G401.6 (cell line): ENCODE measurements at regions not wholly inside any gene's neighbourhood (a gene's known extent, or its start where the extent isn't known, plus 50 kb on each side); places are given as distances from the start of the nearest gene placed in this dataset.

Experiments
- FAIRE-seq: peaks from 2 replicates; lab custom pipeline; 2012; peaks lifted over from hg19 to GRCh38; lab: Jason Lieb, UNC

DNA sequence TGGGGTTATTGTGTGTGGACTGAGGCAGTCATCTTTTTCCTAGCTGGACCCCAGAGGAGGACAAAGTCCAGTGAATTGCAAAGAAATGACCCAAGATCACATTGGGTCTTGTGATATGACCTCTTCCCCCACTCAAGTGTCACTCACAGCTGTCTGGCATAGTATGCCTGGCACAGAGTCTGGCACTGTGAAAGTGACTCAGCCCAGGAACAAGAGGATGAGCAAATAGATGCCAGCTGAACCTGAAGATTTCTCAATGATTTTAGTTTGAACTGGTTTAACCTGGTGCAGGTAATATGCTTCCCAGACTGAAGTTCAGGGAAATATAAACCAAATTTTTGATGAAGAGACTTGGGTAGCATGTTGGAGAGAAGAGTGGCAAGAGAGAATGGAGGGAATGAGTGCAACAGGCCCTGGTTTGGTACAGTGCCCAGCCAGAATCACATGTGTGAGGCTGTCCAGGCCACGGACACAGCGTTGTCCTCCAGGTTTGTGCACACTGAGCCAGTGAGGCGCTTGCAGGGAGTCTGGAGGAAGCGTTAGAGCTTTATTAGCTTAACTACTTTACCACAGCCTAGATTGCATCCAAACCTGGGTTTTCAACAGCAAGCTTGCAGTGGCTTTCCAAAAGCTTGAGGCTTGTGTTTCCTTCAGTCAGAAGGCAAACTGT lies 332.9 kb downstream of the NUAK1 start:
- no peak for FAIRE-seq

DNA sequence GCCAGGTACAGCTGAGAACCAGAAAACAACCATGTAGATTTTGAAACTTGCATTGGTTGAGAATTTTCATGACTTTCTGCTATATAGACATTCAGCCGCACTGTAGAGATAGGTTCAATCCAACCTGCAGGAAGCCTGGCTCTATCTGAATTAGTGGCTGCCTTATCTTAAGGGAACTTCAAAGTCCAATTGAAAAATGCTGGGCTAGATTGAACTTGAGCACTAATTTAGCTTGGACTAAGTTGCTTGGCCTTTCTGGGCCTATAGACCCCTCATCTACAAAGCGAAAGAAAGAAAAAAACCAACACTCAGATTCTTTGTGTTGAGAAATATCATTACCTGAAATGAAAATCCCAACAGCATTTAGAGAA lies 332.4 kb downstream of the NUAK1 start:
- FAIRE-seq, result no peak

DNA sequence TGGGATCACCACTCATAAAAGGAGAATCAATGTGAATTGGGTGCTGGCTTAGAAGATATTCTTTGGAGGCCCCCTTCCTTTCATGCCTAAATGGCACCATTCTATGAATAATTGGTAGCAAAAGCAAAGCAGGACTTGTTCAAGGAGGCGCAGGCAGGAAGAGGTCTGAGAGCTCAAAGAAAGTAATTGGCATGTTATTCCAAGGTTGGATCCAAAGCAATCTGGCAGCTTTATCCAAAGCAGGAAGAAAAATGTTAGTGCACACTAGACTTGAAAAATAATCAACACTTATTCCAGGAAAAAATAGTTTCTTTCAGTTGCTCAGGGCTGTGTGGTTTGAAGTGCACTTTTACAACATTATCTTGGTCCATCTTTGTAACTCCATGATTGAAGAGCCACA lies 326.4 kb downstream of the NUAK1 start:
- no peak for FAIRE-seq

DNA sequence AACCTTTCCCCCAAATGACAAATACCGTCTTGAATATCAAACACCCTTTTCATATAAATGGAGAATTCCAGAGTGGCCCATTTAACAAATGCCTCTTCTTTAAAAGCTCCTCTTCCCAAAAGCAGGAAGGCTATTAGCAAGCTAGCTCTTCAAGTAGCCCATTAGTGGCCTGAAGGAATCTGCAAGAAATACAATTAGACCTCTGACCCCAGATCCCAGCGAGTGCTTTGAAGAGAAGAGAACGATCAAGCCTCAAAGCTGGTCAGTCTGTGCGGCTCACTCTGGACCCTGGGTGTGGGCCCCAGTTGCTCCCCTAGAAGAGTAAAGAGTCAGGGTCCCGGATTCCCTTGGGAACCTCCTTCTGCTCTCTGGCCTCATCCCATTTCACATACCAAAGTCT lies 325.6 kb downstream of the NUAK1 start:
- no peak for FAIRE-seq

DNA sequence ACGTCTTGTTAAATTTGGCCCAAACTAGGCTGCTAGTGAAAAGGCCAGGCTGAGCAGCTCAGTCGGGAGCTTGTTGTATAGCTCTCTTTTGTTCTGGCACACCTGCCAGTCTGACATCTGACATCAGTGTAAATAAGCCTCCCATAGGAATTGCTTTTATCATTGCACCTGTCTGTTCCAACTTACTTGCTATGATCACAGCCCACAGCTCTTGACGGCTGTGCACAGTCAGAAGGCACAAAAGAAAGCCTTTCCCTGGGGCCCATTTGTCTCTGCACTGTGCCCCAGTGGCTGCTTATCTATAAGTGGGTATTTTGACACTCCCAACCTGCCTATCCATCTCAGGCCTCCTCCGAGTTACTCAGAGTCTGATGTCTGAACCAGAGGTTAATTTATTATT lies 324.5 kb downstream of the NUAK1 start:
- FAIRE-seq, result no peak

DNA sequence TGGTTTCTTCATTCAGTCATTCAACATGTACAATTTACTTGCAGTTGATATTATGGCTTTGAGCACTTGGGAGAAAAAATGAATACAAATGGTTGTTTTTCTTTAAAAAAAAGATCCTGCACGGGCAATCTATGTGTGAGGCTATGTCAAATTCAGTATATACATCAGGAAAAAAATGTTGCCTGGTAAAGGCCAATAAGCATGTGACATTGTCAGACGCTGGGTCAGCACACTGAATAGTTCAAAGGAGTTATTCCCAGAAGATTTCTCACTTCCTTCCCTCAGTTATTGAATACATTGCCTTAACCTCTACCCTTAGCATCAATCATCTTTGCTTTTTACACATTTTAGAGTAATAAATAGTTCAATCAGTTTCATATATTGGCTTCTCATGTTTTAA lies 319.2 kb downstream of the NUAK1 start:
- FAIRE-seq, result no peak

DNA sequence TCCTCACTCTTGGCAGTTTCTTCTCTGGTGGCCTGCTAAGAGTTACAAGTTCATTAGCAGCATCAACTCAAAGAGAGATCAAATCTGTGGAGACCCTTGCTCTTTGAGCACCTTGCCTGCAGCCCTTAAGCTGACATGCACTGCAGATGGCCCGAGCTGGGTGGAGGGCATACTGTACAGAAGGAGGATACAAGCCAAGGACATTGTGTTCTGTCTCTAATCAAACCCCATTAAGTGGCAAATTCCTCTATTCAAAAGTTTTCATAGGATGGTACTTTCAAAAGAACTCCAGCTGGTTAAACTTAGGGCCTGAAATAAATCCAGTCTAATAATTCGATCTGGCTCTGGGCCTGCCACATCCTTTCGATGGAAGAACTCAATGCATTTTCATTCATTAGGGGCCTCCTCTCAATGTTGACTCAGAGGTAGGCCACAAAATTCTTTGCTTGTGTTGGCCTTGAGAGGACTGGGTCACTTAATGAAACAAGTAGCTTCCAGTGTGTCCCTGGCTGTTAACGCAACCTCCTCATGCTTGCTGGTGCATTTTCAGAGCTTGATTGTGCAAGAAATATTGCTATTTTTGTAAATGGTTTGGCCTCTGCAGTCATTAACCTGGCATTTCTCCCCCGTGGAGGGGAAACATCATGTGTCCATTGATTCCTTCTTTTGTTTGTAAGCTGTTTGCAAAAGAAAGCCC lies 318.2 kb downstream of the NUAK1 start:
- no peak for FAIRE-seq

DNA sequence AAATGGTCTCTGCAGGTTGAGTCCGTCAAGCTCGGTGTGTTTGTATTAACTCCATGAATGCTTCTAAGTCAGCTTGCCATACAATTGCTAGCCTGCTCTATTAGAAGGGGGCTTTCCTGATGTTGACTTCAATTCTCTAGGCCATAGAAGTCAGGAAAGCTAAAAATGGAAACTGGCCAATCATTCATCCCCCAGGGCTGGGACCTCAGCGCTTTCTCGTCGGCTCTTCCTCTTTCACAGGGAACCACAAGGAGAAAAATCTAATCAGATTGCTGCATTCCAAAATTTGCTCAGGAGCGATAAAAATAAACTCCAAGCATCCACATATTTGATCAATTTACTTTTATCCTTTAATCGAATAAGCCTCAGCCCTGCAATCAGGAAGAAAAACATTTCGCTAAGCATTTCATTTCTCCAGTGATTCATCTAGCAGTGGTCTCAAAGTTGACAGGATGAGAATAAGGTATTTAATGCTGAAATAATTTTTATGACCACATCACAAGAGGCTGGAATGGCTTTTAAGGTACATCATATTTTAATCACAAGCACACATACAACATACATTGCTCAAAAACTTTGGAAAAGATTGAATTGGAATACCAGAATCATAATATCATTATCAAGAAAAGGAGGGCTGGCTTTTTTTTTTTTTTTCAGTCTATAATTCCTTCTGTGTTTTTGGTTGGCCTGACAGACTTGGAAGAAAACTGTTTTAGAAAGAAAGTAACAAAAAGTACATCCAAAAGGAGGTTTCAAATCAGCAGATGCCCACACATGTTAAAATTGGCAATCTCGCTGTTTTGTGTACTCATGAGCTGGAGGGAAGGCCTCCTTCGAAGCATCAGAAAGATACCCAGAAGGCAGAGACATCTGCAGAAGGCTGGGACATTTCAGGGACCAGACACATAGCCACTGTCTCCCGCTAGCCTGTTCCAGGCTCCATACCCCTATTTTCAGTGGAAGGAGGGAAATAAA lies 316.3 kb downstream of the NUAK1 start:
- FAIRE-seq, result no peak

DNA sequence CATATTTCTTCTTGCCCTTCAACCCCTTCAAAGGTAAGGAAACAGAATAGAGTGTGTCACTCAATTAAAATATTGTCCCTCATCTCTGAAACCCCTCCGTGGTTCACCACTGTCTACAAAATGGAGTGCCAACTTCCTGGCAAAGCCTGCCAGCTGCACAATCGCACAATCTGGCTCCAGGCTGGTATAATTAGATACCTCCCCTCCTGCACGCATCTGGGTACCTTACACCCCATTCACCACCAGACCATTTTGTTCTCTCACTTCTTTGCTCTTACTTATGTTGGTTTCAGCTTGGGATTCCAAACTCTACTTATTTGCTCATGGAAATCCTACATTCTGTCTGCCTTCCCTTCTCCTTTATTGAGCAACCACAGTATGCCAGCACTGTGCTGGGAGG lies 314.9 kb downstream of the NUAK1 start:
- no peak for FAIRE-seq

DNA sequence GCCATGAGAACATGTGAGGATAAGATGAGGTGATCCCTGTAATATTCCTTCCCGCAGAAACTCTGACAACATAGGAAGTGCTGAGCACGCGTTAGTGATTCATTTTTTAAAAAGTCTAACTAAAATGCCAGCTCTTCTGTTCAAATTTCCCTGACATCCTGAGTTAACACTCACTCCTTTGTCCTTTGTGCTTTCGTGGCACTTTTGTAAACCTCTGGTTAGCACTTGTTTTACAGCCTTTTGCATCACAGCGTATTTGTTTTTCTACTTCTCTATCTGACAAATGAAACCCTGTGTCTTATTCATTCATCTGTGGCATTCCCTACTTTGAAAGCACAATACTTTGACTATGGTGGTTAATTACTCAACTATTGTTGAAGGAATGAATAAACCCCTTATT lies 313.6 kb downstream of the NUAK1 start:
- FAIRE-seq, result no peak

DNA sequence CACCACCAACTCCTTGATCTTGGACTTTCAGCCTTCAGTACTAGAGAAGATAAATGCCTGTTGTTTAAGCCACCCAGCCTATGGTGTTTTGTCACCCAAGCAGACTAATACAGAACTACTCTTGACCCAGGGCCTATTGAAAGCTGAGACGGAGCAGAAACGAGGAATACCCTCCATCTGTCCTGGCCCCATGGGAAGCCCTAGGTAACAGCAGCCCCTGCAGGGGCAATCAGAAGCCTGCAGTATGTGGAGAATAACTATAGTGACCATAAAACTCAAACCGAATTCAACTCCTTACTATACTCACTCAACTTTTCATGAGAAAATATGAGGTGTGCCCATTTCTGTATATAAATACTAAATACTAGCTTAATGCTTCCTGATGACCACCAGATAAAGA lies 307.4 kb downstream of the NUAK1 start:
- no peak for FAIRE-seq

DNA sequence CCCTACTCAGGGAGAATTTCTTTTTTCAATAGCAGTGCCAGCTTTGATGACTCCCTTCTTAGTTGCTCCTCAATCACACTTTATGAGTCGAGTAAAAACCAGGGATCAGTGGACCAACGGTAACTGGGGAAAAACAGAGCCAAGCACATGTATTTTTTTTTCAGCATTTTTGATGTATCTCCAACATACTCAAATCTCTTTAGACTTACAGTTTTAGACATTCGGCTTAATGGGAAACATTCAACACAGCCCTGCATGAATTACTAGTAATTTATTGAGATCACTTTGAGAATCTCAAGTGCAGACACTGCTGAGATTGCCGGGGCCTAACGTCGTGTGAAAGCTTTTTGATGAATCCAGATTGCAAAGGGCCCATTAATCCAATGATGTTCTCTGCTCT lies 306.7 kb downstream of the NUAK1 start:
- no peak for FAIRE-seq

DNA sequence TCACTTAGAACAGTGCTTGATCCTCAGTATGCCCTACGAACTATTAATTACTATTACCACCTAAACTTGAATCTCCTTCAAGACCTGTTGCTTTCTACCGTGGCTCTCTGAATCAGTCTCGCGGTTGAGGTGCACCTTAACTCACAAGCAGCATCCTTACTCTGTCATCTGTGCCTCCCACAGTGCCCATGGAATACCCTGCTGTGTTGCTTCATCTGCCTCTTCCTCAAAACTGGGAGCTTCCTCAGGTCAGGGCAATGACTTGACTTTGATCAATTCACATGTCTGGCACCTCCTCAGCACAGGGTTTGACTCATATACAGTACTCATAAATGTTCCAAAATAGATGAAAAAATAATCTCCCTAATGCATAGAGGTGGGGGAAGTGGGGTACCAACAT lies 305.9 kb downstream of the NUAK1 start:
- FAIRE-seq, result no peak

DNA sequence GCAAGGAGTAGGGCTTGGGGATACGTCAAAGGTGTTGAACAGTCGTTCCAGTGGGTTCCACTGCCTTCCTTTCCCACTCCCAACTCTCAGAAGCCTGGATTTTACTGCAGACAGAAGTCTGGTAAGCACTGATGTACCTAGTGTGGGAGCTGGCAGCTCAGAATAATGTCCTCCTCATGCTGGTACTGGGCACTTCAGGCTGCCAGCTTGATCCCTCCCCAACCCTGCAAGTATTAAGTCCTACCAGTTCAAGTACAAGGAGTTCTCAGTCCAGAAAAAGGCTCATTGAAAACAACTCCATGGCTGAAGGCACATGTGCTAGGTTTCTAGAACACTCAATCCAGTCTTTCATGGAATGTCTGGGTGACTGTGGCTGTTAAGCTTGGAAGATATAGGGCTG lies 304.3 kb downstream of the NUAK1 start:
- no peak for FAIRE-seq

DNA sequence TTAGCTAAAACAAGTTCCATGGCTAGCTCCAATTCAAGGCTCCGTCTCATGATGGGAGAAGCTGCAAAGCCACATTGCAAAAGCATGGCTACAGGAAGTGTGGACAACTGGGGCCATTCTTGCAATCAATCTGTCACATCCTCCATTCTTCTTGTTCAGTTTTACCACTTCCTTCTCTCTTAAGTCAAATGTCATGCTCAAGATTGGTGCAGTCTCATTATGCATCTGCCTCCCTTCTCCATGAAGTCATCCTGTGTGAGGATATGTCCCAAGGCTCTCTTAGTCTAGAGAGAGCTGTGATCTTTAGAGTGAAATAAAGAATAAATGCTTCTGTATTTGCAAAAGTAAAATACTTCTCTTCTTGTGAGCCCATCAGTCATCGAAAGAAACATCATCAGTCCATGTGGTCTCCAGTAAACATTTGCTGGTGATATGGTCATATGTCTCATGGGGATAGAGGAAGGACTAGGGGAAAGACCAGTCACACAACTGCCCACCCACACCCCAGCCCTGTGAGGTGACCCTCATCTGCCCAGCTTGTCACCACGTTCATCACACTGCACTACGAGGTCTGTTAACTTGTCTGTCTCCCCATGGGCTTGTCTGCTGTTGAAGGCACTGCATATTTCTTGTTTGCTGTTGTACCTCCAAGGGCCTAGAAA lies 303.0 kb downstream of the NUAK1 start:
- FAIRE-seq, result no peak

DNA sequence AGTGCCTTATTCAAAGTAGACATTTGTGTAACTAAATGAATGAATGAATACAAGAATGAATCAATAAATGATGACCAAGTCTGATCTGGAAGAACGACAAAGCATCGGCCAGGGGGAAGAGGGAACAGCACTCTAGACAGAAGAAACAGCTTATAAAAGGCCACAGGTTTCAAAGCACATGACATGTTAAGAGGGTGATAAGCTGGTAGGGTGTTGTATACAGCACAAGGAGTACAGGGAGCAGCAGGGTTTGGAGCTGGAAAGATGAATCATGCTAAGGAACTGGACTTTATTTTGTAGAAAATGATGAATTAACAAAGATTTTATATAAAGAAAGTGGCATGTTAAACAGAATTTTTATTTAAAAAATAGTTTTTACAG lies 302.5 kb downstream of the NUAK1 start:
- FAIRE-seq, result no peak

DNA sequence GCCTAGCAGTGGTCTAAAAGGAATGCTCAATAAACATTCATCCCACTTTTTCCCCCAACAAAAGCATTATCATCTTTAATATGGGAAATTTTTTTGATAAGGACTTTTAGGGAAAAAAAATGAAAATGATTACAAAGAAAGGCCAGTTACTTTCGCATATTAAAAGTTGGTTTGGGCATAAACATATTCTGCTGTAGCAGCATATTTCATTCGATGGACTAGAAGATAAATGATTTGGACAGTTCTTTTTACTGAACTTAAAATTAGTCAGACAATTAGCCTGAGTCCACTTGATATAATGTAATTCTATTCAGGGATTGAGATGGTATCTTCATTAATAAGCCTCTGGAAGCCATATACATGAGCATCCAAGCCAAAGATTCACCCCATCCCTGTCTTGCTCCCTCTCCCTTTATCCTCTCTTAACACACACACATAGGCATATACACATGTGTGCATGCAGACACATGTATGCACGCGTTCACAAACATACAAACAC lies 299.1 kb downstream of the NUAK1 start:
- no peak for FAIRE-seq

DNA sequence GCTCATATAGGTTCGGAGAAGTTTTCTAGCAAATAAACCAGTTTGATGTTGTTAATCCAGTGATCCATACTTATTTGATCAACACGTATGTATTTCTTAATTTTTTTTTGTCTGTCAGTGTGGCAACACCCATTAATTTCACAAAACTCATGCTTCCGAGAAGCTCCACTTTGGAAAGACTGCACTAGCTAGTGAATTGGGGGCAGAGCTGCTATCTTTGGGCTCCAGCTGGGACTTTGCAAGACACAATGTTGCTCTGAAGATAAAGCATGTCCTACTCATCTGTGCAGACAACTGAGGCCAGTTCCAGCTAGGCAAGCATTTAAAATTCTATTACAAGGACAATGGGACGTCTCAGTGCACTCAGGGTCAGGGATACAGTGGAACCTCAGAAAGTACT lies 298.4 kb downstream of the NUAK1 start:
- no peak for FAIRE-seq

DNA sequence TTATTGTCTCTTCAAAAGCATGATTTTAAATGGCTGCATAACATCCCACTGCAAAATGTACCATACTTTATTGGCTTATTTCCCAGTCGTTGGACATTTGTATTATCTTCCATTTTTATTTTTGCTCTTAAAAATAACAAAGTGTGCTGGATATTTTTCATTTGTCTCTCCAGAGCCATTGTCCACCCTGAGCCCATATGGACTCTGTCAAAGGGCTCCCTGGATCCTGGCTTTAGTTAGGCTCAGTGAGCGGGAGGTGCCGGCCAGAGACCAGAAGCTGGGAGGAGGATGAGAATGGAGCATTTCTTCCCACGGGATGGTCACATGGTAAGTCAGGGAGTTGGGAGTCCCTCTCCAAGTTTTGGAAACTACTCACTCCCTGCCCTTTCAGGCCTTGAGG lies 296.9 kb downstream of the NUAK1 start:
- no peak for FAIRE-seq

DNA sequence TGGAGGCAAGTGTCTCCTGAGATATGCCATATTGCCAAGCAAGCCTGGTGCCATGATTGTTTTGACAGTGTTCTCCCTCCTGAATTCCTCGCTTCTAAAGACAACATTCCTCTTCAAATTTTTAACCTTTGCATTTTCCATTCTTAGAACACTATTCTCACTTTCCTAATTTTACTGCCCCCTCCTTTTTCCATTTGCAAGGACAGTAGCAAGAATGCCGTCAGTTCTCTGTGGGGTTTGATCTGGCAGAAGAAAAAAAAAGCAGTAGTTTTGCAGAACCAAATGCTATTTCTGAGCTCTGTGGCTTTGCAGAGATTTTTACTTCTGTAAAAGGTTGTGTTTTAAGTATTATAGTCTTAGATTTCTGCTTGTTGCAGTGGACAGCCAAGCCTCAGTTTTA lies 295.2 kb downstream of the NUAK1 start:
- FAIRE-seq, result no peak

DNA sequence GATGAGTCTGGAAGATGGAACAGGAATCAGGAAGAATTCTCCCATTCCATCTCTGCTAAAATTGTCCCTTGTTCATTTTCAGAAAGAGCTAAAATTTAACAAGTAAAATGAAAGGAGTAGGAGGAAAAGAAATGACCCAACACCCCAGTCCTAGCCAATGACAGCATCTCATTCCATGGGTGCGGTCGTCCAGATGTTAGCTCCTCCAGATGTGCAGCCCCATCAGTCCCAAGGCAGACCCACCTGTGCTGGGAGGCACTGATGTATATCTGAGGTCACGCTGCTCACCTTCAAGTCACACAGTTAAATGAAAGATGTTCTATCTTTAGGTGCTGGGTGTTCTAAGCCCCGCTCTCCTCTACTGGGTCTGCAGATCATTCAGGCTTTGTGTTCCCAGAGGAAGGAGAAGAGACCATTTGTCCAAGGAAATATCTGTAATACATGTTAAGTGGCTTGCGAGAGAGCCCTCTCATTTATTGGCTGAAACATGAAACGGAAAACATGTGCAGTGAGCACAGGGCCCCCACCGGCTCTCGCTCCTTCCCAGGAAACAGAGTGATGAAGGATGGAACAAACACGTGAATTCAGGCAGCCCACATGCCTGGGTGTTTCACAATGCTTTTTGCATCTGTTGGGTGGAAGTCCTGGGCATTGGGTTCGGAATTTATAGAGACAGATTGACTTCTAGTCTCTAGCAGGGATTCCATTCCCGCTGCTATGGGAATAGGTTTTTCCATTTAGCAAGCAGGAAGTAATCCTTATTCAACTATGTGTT lies 294.6 kb downstream of the NUAK1 start:
- FAIRE-seq, result no peak

DNA sequence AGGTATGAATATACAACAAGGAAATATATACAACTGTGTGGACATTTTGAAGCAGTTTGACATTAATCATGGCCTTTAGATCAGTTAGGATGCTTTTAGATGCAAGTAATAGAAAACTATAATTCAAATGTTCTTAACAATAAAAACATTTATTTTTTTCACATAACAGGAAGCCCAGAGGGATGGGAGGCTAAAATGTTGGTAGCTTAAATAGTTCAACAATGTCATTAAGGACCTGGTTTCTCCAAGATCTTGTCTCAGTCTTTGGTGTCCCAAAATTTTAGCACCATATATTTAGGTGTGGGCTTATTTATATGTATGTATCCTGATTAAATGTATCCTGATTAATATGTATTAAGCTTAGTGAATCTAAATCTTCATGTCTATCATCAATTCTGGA lies 292.4 kb downstream of the NUAK1 start:
- no peak for FAIRE-seq
